ENCODE measurements at regions not wholly inside any gene's neighbourhood (a gene's known extent, or its start where the extent isn't known, plus 50 kb on each side); places are given as distances from the start of the nearest gene placed in this dataset.

DNA sequence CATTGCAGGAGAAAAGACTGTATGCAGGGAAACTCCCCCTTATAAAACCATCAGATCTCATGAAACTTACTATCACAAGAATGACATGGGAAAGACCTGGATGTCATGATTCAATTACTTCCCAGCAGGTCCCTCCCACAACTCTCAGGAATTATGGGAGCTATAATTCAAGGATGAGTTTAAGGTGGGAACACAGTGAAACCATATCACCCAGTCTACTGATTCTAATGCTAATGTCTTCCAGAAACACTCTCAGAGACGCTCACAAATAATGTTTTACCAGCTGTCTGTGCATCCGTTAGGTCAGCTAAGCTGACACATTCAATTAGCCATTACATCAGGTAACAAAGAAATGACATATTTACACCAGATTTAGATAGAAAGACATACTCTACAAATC, 637.9 kb downstream of the NLGN4Y start:
- no peaks in the 10 kb centered on the region for H3K4me1 Mint-ChIP-seq
- intact Hi-C loops (cut with micrococcal nuclease) = no loop called here
- no peaks in the 10 kb centered on the region for H3K36me3 Mint-ChIP-seq (ENCODE audit: low read depth)
- no peak for DNase-seq
- TF ChIP-seq, protein P1, sequence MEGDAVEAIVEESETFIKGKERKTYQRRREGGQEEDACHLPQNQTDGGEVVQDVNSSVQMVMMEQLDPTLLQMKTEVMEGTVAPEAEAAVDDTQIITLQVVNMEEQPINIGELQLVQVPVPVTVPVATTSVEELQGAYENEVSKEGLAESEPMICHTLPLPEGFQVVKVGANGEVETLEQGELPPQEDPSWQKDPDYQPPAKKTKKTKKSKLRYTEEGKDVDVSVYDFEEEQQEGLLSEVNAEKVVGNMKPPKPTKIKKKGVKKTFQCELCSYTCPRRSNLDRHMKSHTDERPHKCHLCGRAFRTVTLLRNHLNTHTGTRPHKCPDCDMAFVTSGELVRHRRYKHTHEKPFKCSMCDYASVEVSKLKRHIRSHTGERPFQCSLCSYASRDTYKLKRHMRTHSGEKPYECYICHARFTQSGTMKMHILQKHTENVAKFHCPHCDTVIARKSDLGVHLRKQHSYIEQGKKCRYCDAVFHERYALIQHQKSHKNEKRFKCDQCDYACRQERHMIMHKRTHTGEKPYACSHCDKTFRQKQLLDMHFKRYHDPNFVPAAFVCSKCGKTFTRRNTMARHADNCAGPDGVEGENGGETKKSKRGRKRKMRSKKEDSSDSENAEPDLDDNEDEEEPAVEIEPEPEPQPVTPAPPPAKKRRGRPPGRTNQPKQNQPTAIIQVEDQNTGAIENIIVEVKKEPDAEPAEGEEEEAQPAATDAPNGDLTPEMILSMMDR (IDR thresholded peaks at IDR 0.05) = no peak
- H3K9me3 Mint-ChIP-seq = no peaks in the 10 kb centered on the region
- ChIA-PET POLR2A (no interaction called here), CTCF (no interaction called here)
- H3K27ac Mint-ChIP-seq = no peak overlapping the region
- H3K4me3 Mint-ChIP-seq = no peak overlapping the region
- no peak for ATAC-seq (ENCODE audit: low read depth)
- H3K27me3 Mint-ChIP-seq = no peaks in the 10 kb centered on the region

DNA sequence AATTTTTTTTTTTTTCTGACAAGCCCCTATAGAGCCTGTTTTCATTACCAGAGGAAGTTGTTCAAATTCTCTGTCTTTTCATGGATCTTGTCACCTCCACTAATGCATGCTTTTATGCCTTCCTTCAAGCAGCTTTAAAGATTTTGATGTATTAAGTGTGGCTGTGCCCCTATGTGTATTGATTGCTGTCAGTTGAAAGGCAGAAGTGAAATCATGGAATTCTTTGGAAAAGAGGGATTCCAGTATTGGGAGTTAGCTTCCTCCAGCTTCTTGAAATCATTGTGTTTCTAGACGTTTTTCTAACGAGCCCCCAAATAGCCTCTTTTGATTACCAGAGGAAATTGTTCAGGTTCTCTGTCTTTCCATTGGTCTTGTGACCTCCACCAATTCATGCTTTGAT, 655.6 kb downstream of the NLGN4Y start:
- ChIA-PET CTCF (no interaction called here), POLR2A (no interaction called here)
- no peak overlapping the region for H3K27ac Mint-ChIP-seq
- H3K4me3 Mint-ChIP-seq = no peak overlapping the region
- H3K9me3 Mint-ChIP-seq = no peaks in the 10 kb centered on the region
- DNase-seq (no peak), ATAC-seq (ENCODE audit: low read depth) (no peak)
- no peaks in the 10 kb centered on the region for H3K36me3 Mint-ChIP-seq (ENCODE audit: low read depth)
- no peaks in the 10 kb centered on the region for H3K4me1 Mint-ChIP-seq
- TF ChIP-seq, protein P1 (IDR thresholded peaks at IDR 0.05) = no peak
- intact Hi-C loops (cut with micrococcal nuclease) = no loop called here
- H3K27me3 Mint-ChIP-seq = no peaks in the 10 kb centered on the region

DNA sequence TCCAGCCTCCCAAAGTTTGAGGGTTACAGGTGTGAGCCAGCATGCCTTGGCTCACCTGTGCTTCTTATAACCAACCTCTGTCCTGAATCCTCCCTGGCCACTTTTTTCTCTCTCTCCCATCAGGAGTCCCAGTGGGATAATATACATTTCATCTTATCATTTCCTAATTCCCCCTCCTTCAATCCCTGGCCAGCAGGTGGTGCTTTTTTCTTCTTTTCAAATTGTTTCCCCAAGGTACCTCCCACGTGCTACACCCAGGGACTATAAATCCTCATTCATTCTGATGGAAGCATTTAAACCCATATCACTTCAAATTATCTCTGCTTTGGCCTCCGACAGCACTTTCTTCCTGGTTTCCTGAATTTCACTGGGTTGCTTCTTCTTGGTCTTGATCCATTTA, 704.7 kb downstream of the NLGN4Y start:
- DNase-seq (no peak), ATAC-seq (ENCODE audit: low read depth) (no peak)
- Mint-ChIP-seq H3K36me3 (ENCODE audit: low read depth) (no peaks in the 10 kb centered on the region), H3K9me3 (no peaks in the 10 kb centered on the region), H3K4me3 (no peak overlapping the region), H3K27ac (no peak overlapping the region), H3K27me3 (peaks cover 2% of the 10 kb centered on the region), H3K4me1 (no peaks in the 10 kb centered on the region)
- ChIA-PET POLR2A (no interaction called here), CTCF (no interaction called here)
- TF ChIP-seq, protein P1 (IDR thresholded peaks at IDR 0.05) = no peak
- intact Hi-C loops (cut with micrococcal nuclease) = no loop called here

DNA sequence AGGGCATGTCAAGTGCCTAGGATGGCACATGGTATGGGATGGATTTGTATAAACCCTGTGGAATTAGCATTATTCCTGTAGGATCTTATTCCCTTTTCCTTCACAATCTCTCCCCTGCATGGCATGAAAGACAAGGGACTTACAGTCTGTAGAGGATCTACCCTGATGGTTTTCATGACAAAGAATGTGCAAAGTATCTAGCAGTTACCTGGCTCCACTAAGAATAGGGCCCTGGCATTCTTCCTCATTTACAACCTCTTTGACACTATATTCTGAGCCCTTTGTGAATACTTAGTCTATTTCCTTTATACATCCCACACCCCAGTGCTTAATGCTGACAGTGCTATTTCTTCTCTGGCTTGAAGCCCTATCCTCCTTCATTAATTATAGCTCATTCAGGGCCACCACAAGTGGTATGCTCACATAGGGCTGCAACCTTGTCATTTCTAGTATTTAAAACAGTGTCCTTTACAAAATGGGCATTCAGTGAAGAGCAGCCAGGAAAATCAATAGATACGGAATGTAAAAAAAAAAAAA, 715.3 kb downstream of the NLGN4Y start:
- ChIA-PET CTCF (no interaction called here), POLR2A (no interaction called here)
- no peak overlapping the region for H3K27ac Mint-ChIP-seq
- H3K4me1 Mint-ChIP-seq = no peaks in the 10 kb centered on the region
- H3K4me3 Mint-ChIP-seq = no peak overlapping the region
- TF ChIP-seq, protein P1 (IDR thresholded peaks at IDR 0.05) = no peak
- no peak for ATAC-seq (ENCODE audit: low read depth)
- intact Hi-C loops (cut with micrococcal nuclease) = no loop called here
- no peaks in the 10 kb centered on the region for H3K36me3 Mint-ChIP-seq (ENCODE audit: low read depth)
- H3K27me3 Mint-ChIP-seq = no peaks in the 10 kb centered on the region
- H3K9me3 Mint-ChIP-seq = no peaks in the 10 kb centered on the region
- DNase-seq = no peak

DNA sequence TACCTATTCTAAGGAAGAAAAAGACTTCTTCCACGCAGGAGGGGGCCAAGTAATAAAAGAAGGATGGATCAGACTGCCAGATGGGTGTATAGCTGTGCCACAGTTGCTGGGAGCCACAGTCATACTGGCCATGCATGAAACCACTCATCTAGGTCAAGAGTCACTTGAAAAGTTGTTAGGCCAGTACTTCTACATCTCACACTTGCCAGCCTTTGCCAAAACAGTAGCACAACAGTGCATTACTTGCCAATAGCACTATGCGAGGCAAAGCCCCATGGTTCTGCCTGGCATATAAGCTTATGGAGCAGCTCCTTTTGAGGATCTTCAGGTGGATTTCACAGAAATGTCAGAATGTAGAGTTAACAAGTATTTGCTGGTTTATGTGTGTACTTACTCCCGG, 735.0 kb downstream of the NLGN4Y start:
- ChIA-PET POLR2A (no interaction called here), CTCF (no interaction called here)
- Mint-ChIP-seq H3K27me3 (no peaks in the 10 kb centered on the region), H3K4me1 (no peaks in the 10 kb centered on the region), H3K36me3 (ENCODE audit: low read depth) (no peaks in the 10 kb centered on the region), H3K27ac (no peak overlapping the region), H3K9me3 (peaks cover 4% of the 10 kb centered on the region), H3K4me3 (no peak overlapping the region)
- intact Hi-C loops (cut with micrococcal nuclease) = no loop called here
- DNase-seq (no peak), ATAC-seq (ENCODE audit: low read depth) (no peak)
- TF ChIP-seq, protein P1 (IDR thresholded peaks at IDR 0.05) = no peak

Measured in activated B cell treated with CpG ODN at 0.5 μM for 24 hours (primary cell).